AG04450 (cell line): ENCODE measurements at regions not wholly inside any gene's neighbourhood (a gene's known extent, or its start where the extent isn't known, plus 50 kb on each side); places are given as distances from the start of the nearest gene placed in this dataset.

Source experiments
- CTCF ChIA-PET: fragments of 300-600, 350-600 bp; formaldehyde crosslinking; extraction: SDS; loops from one replicate; lab custom pipeline; 2022; ENCODE audit warnings: antibody characterized with exemption, inconsistent platforms; lab: Charles Lee
- POLR2A ChIA-PET: fragments of 350-600 bp; formaldehyde crosslinking; extraction: SDS; loops from one replicate; lab custom pipeline; 2021; ENCODE audit warnings: antibody characterized with exemption, inconsistent platforms; lab: Yijun Ruan, JAX
- DNase-seq: peaks from one replicate; pipeline ENCODE4 v3.0.0-alpha.2; 2011; ENCODE audit warnings: low read depth, low spot score
- H3K27ac ChIP-seq: one replicate; pipeline ENCODE4 v1.5.1; 2012; ENCODE audit warnings: low read depth, low read length, control low read depth
- H3K27me3 ChIP-seq: one replicate; pipeline ENCODE4 v1.6.0; 2012; ENCODE audit warnings: low read length; ENCODE audit not compliant: control insufficient read depth, insufficient read depth
- H3K4me3 ChIP-seq: 2 replicates; pipeline ENCODE4 v1.5.1; 2011; ENCODE audit warnings: mild to moderate bottlenecking, low read depth, low read length, control low read depth
- H3K9me3 ChIP-seq: 2 replicates; pipeline ENCODE4 v1.5.1; 2012; ENCODE audit warnings: low read length; ENCODE audit not compliant: control insufficient read depth, insufficient read depth
- TF ChIP-seq, protein P1 (sequence below): IDR thresholded peaks from 2 replicates; pipeline ENCODE4 v1.5.1; 2011; ENCODE audit warnings: low read depth, low read length, control low read depth, inconsistent platforms

- Histone ChIP-seq H3K9me3 (no peaks in the 10 kb centered on the region), H3K27me3 (no peaks in the 10 kb centered on the region), H3K4me3 (no peak overlapping the region), H3K27ac (no peak overlapping the region)
- TF ChIP-seq, protein P1, sequence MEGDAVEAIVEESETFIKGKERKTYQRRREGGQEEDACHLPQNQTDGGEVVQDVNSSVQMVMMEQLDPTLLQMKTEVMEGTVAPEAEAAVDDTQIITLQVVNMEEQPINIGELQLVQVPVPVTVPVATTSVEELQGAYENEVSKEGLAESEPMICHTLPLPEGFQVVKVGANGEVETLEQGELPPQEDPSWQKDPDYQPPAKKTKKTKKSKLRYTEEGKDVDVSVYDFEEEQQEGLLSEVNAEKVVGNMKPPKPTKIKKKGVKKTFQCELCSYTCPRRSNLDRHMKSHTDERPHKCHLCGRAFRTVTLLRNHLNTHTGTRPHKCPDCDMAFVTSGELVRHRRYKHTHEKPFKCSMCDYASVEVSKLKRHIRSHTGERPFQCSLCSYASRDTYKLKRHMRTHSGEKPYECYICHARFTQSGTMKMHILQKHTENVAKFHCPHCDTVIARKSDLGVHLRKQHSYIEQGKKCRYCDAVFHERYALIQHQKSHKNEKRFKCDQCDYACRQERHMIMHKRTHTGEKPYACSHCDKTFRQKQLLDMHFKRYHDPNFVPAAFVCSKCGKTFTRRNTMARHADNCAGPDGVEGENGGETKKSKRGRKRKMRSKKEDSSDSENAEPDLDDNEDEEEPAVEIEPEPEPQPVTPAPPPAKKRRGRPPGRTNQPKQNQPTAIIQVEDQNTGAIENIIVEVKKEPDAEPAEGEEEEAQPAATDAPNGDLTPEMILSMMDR, result no peak
- ChIA-PET POLR2A (no interaction called here), CTCF (no interaction called here)
- DNase-seq, result no peak
These were observed 2068.0 kb downstream of the MAT2B start for GRCh38 chr5:165573445-165573844.

GRCh38 chr5:165574100-165574499 is 2068.7 kb downstream of the MAT2B start:
- no peaks in the 10 kb centered on the region for H3K9me3 ChIP-seq
- no peaks in the 10 kb centered on the region for H3K27me3 ChIP-seq
- no peak for DNase-seq
- TF ChIP-seq, protein P1, result no peak
- H3K27ac ChIP-seq, result no peak overlapping the region
- ChIA-PET POLR2A (no interaction called here), CTCF (interaction anchor here (0.6 kb wide), 1 partner anchor 12 kb away, joined by 4 read pairs; no protein-coding TSS in a partner anchor)
- H3K4me3 ChIP-seq, result no peak overlapping the region

DNA sequence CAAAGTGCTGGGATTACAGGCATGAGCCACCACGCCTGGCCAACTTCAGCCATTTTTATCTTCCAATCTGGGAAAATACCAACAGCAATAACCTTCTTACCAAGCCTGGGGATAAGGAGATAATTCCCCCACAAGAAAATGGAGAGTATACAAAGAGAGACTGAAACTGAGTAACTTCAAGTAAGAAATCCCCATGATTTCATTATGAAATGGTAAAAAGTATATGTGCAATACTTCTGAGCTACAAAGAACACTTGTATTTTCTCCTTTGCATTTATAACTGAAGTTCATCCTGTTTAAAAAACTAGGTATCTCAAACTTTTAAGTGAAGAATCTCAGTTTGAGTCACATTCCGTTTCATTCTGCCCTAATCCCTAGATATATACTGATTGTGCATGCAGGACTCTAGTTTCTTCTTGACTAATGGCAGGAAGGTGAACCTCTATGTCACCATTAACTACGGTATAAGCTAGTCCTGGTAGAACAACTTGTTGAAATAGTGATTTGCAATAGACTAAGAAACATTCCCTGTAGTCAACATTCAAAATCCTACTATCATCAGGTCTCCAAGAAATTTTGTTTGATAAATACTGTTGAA is 2071.4 kb downstream of the MAT2B start:
- H3K4me3 ChIP-seq, result no peak overlapping the region
- CTCF ChIA-PET, result interaction anchor here (1.5 kb wide), 1 partner anchor 53 kb away, joined by 3 read pairs; no protein-coding TSS in a partner anchor
- POLR2A ChIA-PET, result no interaction called here

GRCh38 chr5:165579911-165580310 is 2074.5 kb downstream of the MAT2B start:
- CTCF ChIA-PET, result no interaction called here

More for the DNA sequence above, 2071.4 kb downstream of the MAT2B start:
- TF ChIP-seq, protein P1, result no peak
- no peak overlapping the region for H3K27ac ChIP-seq
- no peaks in the 10 kb centered on the region for H3K9me3 ChIP-seq
- no peaks in the 10 kb centered on the region for H3K27me3 ChIP-seq
- DNase-seq, result no peak

DNA sequence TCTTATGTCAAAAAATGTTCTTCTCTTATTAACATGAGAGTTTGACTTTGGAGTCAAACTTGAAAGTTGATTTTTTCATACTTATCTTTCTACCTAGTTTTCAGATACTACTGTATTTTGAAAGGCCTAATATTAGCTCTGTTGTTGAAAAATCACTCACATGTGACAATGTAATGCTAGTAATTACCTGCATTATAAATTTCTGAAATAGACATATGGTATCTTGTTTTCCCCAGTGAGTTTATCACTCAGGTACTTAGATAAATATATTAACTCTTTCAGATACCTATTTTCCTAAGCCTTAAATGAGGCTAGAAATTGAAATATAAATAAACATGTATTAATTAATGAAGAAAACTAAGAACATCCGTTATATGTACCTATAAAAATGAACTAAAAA is 2089.3 kb downstream of the MAT2B start:
- Histone ChIP-seq H3K27me3 (no peaks in the 10 kb centered on the region), H3K9me3 (no peaks in the 10 kb centered on the region), H3K4me3 (no peak overlapping the region), H3K27ac (no peak overlapping the region)
- DNase-seq, result no peak
- TF ChIP-seq, protein P1, result no peak
- CTCF ChIA-PET, result no interaction called here
- POLR2A ChIA-PET, result no interaction called here

More at GRCh38 chr5:165579911-165580310, 2074.5 kb downstream of the MAT2B start:
- TF ChIP-seq, protein P1, result no peak
- Histone ChIP-seq H3K4me3 (no peak overlapping the region), H3K27me3 (no peaks in the 10 kb centered on the region), H3K9me3 (no peaks in the 10 kb centered on the region), H3K27ac (no peak overlapping the region)
- no peak for DNase-seq
- POLR2A ChIA-PET, result no interaction called here
